Endothelial cell of umbilical vein (primary cell): ENCODE measurements at regions not wholly inside any gene's neighbourhood (a gene's known extent, or its start where the extent isn't known, plus 50 kb on each side); places are given as distances from the start of the nearest gene placed in this dataset.

Source experiments
- BruUV-seq: library from RNA; stranded (reverse); fragments of 400-500 nt; replicated peaks from 2 replicates; lab custom pipeline; 2021; lab: Mats Ljungman, UMichigan
- CTCF ChIA-PET: fragments of 300-600, 350-600 bp; sonication (Branson Sonifier 250); formaldehyde crosslinking; loops from one replicate; lab custom pipeline; 2021; ENCODE audit warnings: antibody characterized with exemption, inconsistent platforms; lab: Charles Lee
- POLR2A ChIA-PET: fragments of 300-600, 350-600 bp; sonication (Branson Sonifier 250); formaldehyde crosslinking; loops from one replicate; lab custom pipeline; 2021; ENCODE audit warnings: antibody characterized with exemption, inconsistent platforms; lab: Charles Lee
- DNase-seq: peaks from one replicate; pipeline ENCODE4 v3.0.0-alpha.2; 2011; ENCODE audit warnings: low read depth, low spot score
- FAIRE-seq: peaks from 2 replicates; lab custom pipeline; 2011; peaks lifted over from hg19 to GRCh38; lab: Jason Lieb, UNC
- H2AFZ ChIP-seq: 2 replicates; pipeline ENCODE4 v1.6.0; 2012; ENCODE audit warnings: low read depth, low read length, control low read depth, inconsistent platforms
- H3K27ac ChIP-seq: 2 replicates; pipeline ENCODE4 v1.5.1; 2011; ENCODE audit warnings: low read depth, mild to moderate bottlenecking, control low read depth, low read length, moderate library complexity; ENCODE audit not compliant: insufficient read depth
- H3K27me3 ChIP-seq, 2 experiments: 2 replicates each; pipeline versions ENCODE4 v1.6.0 to v1.6.1; 2011; ENCODE audit warnings: low read length in 2 of 2, mixed read lengths in 1 of 2; ENCODE audit not compliant: control insufficient read depth in 2 of 2, insufficient read depth in 2 of 2
- H3K36me3 ChIP-seq, 2 experiments: 2 replicates in 1 of 2; 3 replicates in 1 of 2; pipeline ENCODE4 v1.5.1; 2011; ENCODE audit warnings: low read length in 2 of 2, mild to moderate bottlenecking in 1 of 2, moderate library complexity in 1 of 2; ENCODE audit not compliant: control insufficient read depth in 2 of 2, insufficient read depth in 2 of 2; ENCODE audit errors: extremely low read depth in 1 of 2
- H3K4me1 ChIP-seq: 3 replicates; pipeline ENCODE4 v1.5.1; 2011; ENCODE audit warnings: mild to moderate bottlenecking, low read length; ENCODE audit not compliant: control insufficient read depth, insufficient read depth; ENCODE audit errors: extremely low read depth
- H3K4me2 ChIP-seq: 2 replicates; pipeline ENCODE4 v1.6.1; 2011; ENCODE audit warnings: low read length, control low read depth, mixed read lengths; ENCODE audit not compliant: insufficient read depth
- H3K4me3 ChIP-seq, 3 experiments: fragments of 200-600 bp in 1 of 3; sonication (generic), shearing (Covaris generic) in 1 of 3; replicated peaks in 1 of 3; 2 replicates each; pipeline ENCODE4 v1.5.1; 2011 to 2016; ENCODE audit warnings: control low read depth in 3 of 3, low read length in 3 of 3, mild to moderate bottlenecking in 2 of 3, inconsistent platforms in 1 of 3, low read depth in 1 of 3, moderate library complexity in 1 of 3; ENCODE audit not compliant: insufficient read depth in 1 of 3
- H3K79me2 ChIP-seq: 2 replicates; pipeline ENCODE4 v1.6.0; 2012; ENCODE audit warnings: low read length, inconsistent platforms; ENCODE audit not compliant: control insufficient read depth, insufficient read depth
- H3K9ac ChIP-seq: replicated peaks from 2 replicates; pipeline ENCODE3; 2011; ENCODE audit warnings: low read length, control low read depth; ENCODE audit not compliant: insufficient read depth; ENCODE audit errors: extremely low read depth
- H3K9me1 ChIP-seq: replicated peaks from 3 replicates; pipeline ENCODE4 v1.6.0; 2011; ENCODE audit warnings: mild to moderate bottlenecking, low read length; ENCODE audit not compliant: control insufficient read depth, insufficient read depth; ENCODE audit errors: extremely low read depth
- H3K9me3 ChIP-seq: replicated peaks from 2 replicates; pipeline ENCODE4 v1.5.1; 2012; ENCODE audit warnings: low read length, inconsistent platforms; ENCODE audit not compliant: control insufficient read depth, insufficient read depth
- H4K20me1 ChIP-seq: replicated peaks from 2 replicates; pipeline ENCODE3; 2011; ENCODE audit warnings: mild to moderate bottlenecking, low read length; ENCODE audit not compliant: control insufficient read depth, insufficient read depth; ENCODE audit errors: extremely low read depth
- CTCF ChIP-seq, 2 donors: IDR thresholded peaks; 1 replicate in 1 of 2; 2 replicates in 1 of 2; pipeline ENCODE4 v1.5.1; 2011; ENCODE audit warnings: low read length in 2 of 2, mild to moderate bottlenecking in 2 of 2, moderate library complexity in 2 of 2, control low read depth in 1 of 2, inconsistent platforms in 1 of 2, low read depth in 1 of 2; ENCODE audit not compliant: insufficient read depth in 1 of 2; ENCODE audit errors: extremely low read depth in 1 of 2
- EZH2 ChIP-seq: IDR thresholded peaks from 2 replicates; pipeline ENCODE4 v1.6.1; 2012; ENCODE audit warnings: borderline replicate concordance, low read depth, mild to moderate bottlenecking, moderate library complexity, low read length, inconsistent platforms; ENCODE audit not compliant: severe bottlenecking
- FOS ChIP-seq: IDR thresholded peaks from 2 replicates; pipeline ENCODE4 v1.6.1; 2011; ENCODE audit warnings: mild to moderate bottlenecking, low read length, moderate library complexity, borderline replicate concordance; ENCODE audit not compliant: insufficient read depth
- GATA2 ChIP-seq: IDR thresholded peaks from 2 replicates; pipeline ENCODE4 v1.7.0; 2011; ENCODE audit warnings: low read depth, mild to moderate bottlenecking, moderate library complexity, mixed read lengths, low read length; ENCODE audit not compliant: insufficient read length, insufficient read depth
- JUN ChIP-seq: IDR thresholded peaks from 2 replicates; pipeline ENCODE4 v1.6.1; 2011; ENCODE audit warnings: borderline replicate concordance, low read depth; ENCODE audit not compliant: insufficient read length, insufficient read depth
- MAX ChIP-seq: IDR thresholded peaks from 2 replicates; pipeline ENCODE4 v1.6.1; 2011; ENCODE audit not compliant: insufficient read depth, insufficient read length
- MYC ChIP-seq: IDR thresholded peaks from one replicate; pipeline ENCODE4 v1.6.1; 2011; ENCODE audit warnings: mild to moderate bottlenecking, low read depth, low read length
- POLR2A ChIP-seq: IDR thresholded peaks from 2 replicates; pipeline ENCODE4 v1.6.1; 2012; ENCODE audit warnings: low read depth, mild to moderate bottlenecking, control low read depth, low read length
- POLR2AphosphoS5 ChIP-seq: IDR thresholded peaks from 2 replicates; pipeline ENCODE4 v1.6.1; 2012; ENCODE audit warnings: low read depth, mild to moderate bottlenecking, control low read depth, low read length, moderate library complexity; ENCODE audit not compliant: insufficient read depth
- dilution Hi-C: fragments of 300-500 bp; cut with MboI; formaldehyde crosslinking; loops from one replicate; pipeline ENCODE4 v1.15.0; 2019; ENCODE audit warnings: low sequenced_read_pairs; ENCODE audit not compliant: extremely low pct_ligation_motif_present
- intact Hi-C: fragments of 100-400 bp; cut with micrococcal nuclease; formaldehyde crosslinking; loops from one replicate; pipeline ENCODE4 v1.10.0; 2022

DNA sequence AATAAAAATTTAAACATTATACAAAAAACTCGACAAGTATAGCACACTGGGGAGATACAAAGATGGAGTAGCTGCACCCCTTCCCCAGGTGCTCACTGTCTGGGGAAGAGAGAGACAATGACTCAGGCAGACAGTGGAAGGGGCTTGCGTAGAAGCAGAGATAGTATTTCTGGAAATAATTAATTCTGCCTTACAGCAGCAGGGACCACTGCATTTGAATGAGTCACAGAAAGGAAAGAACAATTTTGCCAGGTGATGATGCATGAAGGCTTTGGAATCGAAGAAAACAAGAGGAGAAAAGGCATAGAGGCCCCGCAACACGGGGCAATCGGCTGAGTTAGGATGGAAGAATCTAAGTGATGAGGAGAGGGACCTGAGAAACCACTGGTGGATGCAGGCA, 447.4 kb downstream of the EFNB2 start:
- ChIA-PET CTCF (interaction anchor here (0.7 to 1.6 kb wide), 2 partner anchors 9 to 78 kb away, joined by 3 read pairs; no protein-coding TSS in a partner anchor), POLR2A (no interaction called here)
- FAIRE-seq (no peak), DNase-seq (no peak)
- Histone ChIP-seq H3K27me3 (no peaks in the 10 kb centered on the region), H3K4me1 (no peaks in the 10 kb centered on the region), H3K4me3 (no peak overlapping the region), H4K20me1 (no peaks in the 10 kb centered on the region), H3K36me3 (no peaks in the 10 kb centered on the region), H3K9me3 (no peaks in the 10 kb centered on the region), H3K9ac (no peak overlapping the region), H3K79me2 (no peaks in the 10 kb centered on the region), H3K27ac (no peak overlapping the region), H3K9me1 (no peaks in the 10 kb centered on the region), H3K4me2 (no peak overlapping the region), H2AFZ (no peak overlapping the region)
- no TSS peak for BruUV-seq
- intact Hi-C loops (loop anchor here (10.0 kb wide), 2 partner anchors 407 to 1513 kb away; no protein-coding TSS in a partner anchor), dilution Hi-C loops (no loop called here)
- TF ChIP-seq POLR2AphosphoS5 (no peak), FOS (peak; percentile 6), MAX (no peak), MYC (no peak)

- H3K9ac ChIP-seq, result no peak overlapping the region
- H3K4me2 ChIP-seq, result no peak overlapping the region
- no peak overlapping the region for H2AFZ ChIP-seq
- TF ChIP-seq POLR2A (no peak), GATA2 (no peak), MYC (no peak), JUN (no peak), EZH2 (no peak), FOS (no peak), POLR2AphosphoS5 (no peak), CTCF (IDR thresholded peaks at IDR 0.05; ENCODE audit: extremely low read depth in 1 of 2, insufficient read depth in 1 of 2, low read depth in 1 of 2, low read length in 2 of 2) (no peak), MAX (no peak)
- H3K27ac ChIP-seq, result no peak overlapping the region
- H3K4me3 ChIP-seq, result no peak overlapping the region
- FAIRE-seq (no peak), DNase-seq (no peak)
- POLR2A ChIA-PET, result no interaction called here
- no peaks in the 10 kb centered on the region for H4K20me1 ChIP-seq
- no peaks in the 10 kb centered on the region for H3K27me3 ChIP-seq
- no peaks in the 10 kb centered on the region for H3K79me2 ChIP-seq
- intact Hi-C loops (loop anchor here (10.0 kb wide), 2 partner anchors 408 to 1512 kb away; no protein-coding TSS in a partner anchor), dilution Hi-C loops (no loop called here)
- H3K4me1 ChIP-seq, result no peaks in the 10 kb centered on the region
- CTCF ChIA-PET, result no interaction called here
- H3K36me3 ChIP-seq, result no peaks in the 10 kb centered on the region
- no peaks in the 10 kb centered on the region for H3K9me3 ChIP-seq
- no peaks in the 10 kb centered on the region for H3K9me1 ChIP-seq
- BruUV-seq, result no TSS peak
Measured at GRCh38 chr13:106087201-106087600, 448.3 kb downstream of the EFNB2 start.
